ENCODE measurements at regions not wholly inside any gene's neighbourhood (a gene's known extent, or its start where the extent isn't known, plus 50 kb on each side); places are given as distances from the start of the nearest gene placed in this dataset.
"Not testable (repeated sequence)": the region's sequence is repeated elsewhere in the genome, so short reads cannot be mapped to it uniquely, and the experiment has no call there.

DNA sequence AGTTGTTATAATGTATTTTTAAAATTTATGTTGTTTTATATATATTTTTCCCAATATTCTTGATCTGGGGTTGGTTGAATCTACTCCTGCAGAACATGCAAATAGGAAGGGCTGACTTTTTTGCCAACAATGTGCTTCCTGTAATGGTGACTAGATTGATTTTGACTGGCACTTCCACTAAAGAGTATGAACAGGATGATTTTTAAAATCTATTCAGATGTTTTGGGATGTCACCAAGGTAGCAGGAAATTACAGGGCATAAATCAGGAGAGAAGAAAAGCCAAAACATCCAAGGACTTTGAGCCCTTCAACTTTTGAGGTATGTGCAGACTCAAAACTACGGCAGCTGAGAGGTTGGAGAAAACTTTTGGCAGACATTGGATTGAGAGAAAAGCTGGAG is 1047.6 kb downstream of the SLITRK5 start:
- H3K27me3 Mint-ChIP-seq: no peaks in the 10 kb centered on the region
- no peak overlapping the region for H3K4me3 Mint-ChIP-seq
- H3K9me3 ChIP-seq (ENCODE audit: control insufficient read depth, low read length, poor library complexity, severe bottlenecking): no peaks in the 10 kb centered on the region
- no peak for ATAC-seq
- DNase-seq: no peak
- H3K36me3 Mint-ChIP-seq (ENCODE audit: low read depth): no peaks in the 10 kb centered on the region
- no peaks in the 10 kb centered on the region for H3K4me1 Mint-ChIP-seq
- H3K27ac Mint-ChIP-seq: no peak overlapping the region

DNA sequence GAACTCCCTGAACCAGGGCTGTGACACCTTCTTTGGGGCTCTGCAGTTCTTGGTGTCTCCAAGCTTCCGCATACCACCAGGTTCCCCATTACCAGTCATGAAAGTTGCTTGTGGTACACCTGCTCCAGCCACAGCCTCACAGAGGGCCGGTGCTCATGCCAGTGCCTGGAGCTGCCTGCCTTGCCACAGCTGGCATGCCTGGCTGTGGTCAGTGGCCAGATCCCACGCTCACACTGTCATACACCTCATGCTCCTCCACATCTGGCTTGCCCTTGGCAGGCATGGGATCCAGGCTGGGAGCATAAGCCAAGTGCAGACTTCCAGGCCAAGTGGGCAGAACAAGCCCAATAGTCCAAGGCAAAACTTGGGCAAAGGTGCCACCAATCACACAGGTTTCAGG is 1054.9 kb downstream of the SLITRK5 start:
- Mint-ChIP-seq H3K36me3 (ENCODE audit: low read depth) (no peaks in the 10 kb centered on the region), H3K27me3 (no peaks in the 10 kb centered on the region), H3K4me1 (no peaks in the 10 kb centered on the region), H3K4me3 (no peak overlapping the region), H3K27ac (no peak overlapping the region)
- DNase-seq (no peak), ATAC-seq (no peak)
- no peaks in the 10 kb centered on the region for H3K9me3 ChIP-seq (ENCODE audit: control insufficient read depth, low read length, poor library complexity, severe bottlenecking)

DNA sequence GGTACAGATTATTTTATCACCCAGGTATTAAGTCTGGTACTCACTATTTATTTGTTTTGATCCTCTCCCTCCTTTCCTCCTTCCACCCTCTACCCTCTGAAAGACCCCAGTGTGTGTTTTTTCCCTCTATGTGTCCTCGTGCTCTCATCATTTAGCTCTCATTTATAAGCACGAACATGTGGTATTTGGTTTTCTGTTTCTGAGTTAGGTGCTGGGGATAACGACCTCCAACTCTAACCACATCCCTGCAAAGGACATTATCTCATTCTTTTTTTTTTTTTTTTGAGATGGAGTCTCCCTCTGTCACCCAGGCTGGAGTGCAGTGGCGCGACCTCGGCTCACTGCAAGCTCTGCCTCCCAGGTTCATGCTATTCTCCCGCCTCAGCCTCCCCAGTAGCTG is 1056.1 kb downstream of the SLITRK5 start:
- H3K9me3 ChIP-seq (ENCODE audit: control insufficient read depth, low read length, poor library complexity, severe bottlenecking); H3K4me1 Mint-ChIP-seq; H3K36me3 Mint-ChIP-seq (ENCODE audit: low read depth); ATAC-seq; H3K27ac Mint-ChIP-seq; H3K27me3 Mint-ChIP-seq; DNase-seq; H3K4me3 Mint-ChIP-seq: not testable (repeated sequence)

DNA sequence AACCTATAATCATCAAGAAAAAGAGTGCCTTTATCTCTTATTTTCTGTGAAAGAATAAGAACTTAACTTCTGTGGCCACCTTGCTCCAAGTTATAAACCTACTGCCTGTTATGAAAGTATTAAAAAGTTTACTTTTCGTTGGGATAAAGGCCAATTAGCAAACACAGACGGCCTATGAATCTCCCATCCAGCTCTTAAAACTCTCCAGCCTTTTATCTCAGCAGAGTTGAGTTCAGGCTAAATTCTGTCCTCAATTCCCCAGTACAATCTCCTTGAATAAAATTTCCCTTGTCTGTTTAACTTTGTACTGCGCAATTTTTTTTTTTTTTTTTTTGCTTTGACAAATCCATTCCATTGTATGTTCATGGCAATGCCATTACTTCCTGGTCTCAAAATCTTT is 1058.4 kb downstream of the SLITRK5 start:
- DNase-seq (no peak), ATAC-seq (no peak)
- no peak overlapping the region for H3K4me3 Mint-ChIP-seq
- H3K36me3 Mint-ChIP-seq (ENCODE audit: low read depth): no peaks in the 10 kb centered on the region
- no peaks in the 10 kb centered on the region for H3K27me3 Mint-ChIP-seq
- H3K4me1 Mint-ChIP-seq: no peaks in the 10 kb centered on the region
- no peaks in the 10 kb centered on the region for H3K9me3 ChIP-seq (ENCODE audit: control insufficient read depth, low read length, poor library complexity, severe bottlenecking)
- no peak overlapping the region for H3K27ac Mint-ChIP-seq

DNA sequence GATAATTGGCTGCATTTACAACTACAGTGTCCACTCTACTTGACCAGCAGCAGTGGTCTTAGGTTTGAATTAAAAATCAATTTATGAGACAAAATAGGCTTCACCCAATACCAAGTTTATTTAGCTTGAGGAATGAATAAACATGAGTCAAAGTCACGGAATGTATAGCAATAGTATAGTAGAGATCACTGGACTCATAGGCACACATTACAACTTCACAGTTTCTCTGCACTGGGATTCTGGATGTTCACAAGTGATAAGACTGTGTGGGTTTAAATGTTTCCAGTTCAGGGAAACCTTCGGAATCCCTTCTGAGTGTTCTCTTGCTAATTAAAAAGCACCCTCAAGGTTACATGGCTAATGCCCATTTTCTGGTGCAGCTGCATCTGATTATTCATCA is 1064.9 kb downstream of the SLITRK5 start:
- no peaks in the 10 kb centered on the region for H3K36me3 Mint-ChIP-seq (ENCODE audit: low read depth)
- no peaks in the 10 kb centered on the region for H3K9me3 ChIP-seq (ENCODE audit: control insufficient read depth, low read length, poor library complexity, severe bottlenecking)
- H3K4me1 Mint-ChIP-seq: no peaks in the 10 kb centered on the region
- no peaks in the 10 kb centered on the region for H3K27me3 Mint-ChIP-seq
- no peak for DNase-seq
- no peak overlapping the region for H3K27ac Mint-ChIP-seq
- no peak overlapping the region for H3K4me3 Mint-ChIP-seq
- ATAC-seq: no peak

DNA sequence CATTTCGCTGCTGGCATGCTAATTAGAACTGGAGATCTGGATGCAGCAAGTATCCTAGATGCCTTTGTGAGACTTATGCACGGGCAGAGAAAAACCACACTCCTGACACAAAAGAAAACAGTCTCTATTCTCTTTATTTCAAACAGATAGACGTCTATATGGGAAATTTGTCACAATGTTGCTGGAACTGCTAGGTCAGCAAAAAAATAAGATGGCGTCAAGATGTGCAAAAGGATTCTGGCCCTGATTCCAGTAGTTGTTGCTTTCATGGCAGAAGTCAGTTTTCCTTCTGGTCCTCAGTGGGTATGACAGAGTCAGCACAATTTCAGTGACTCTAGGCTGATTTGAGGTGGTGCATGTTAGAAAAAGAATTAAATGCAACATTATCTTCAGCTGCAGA is 1068.0 kb downstream of the SLITRK5 start:
- H3K36me3 Mint-ChIP-seq (ENCODE audit: low read depth): no peaks in the 10 kb centered on the region
- H3K9me3 ChIP-seq (ENCODE audit: control insufficient read depth, low read length, poor library complexity, severe bottlenecking): no peaks in the 10 kb centered on the region
- no peaks in the 10 kb centered on the region for H3K27me3 Mint-ChIP-seq
- H3K4me1 Mint-ChIP-seq: no peaks in the 10 kb centered on the region
- no peak overlapping the region for H3K27ac Mint-ChIP-seq
- no peak overlapping the region for H3K4me3 Mint-ChIP-seq
- ATAC-seq (no peak), DNase-seq (no peak)

- no peak for ATAC-seq
- Mint-ChIP-seq H3K4me3 (no peak overlapping the region), H3K27ac (no peak overlapping the region), H3K36me3 (ENCODE audit: low read depth) (no peaks in the 10 kb centered on the region), H3K27me3 (no peaks in the 10 kb centered on the region), H3K4me1 (no peaks in the 10 kb centered on the region)
- no peaks in the 10 kb centered on the region for H3K9me3 ChIP-seq (ENCODE audit: control insufficient read depth, low read length, poor library complexity, severe bottlenecking)
- DNase-seq: no peak
Observed at GRCh38 chr13:88744289-88744688, 1073.1 kb downstream of the SLITRK5 start.

- no peak overlapping the region for H3K27ac Mint-ChIP-seq
- no peaks in the 10 kb centered on the region for H3K4me1 Mint-ChIP-seq
- H3K4me3 Mint-ChIP-seq: no peak overlapping the region
- H3K9me3 ChIP-seq (ENCODE audit: control insufficient read depth, low read length, poor library complexity, severe bottlenecking): no peaks in the 10 kb centered on the region
- DNase-seq: no peak
- no peak for ATAC-seq
- no peaks in the 10 kb centered on the region for H3K36me3 Mint-ChIP-seq (ENCODE audit: low read depth)
- H3K27me3 Mint-ChIP-seq: no peaks in the 10 kb centered on the region
Observed at GRCh38 chr13:88745011-88745410, 1073.8 kb downstream of the SLITRK5 start.

- Mint-ChIP-seq H3K4me1 (no peaks in the 10 kb centered on the region), H3K27ac (no peak overlapping the region), H3K27me3 (no peaks in the 10 kb centered on the region), H3K36me3 (ENCODE audit: low read depth) (no peaks in the 10 kb centered on the region), H3K4me3 (no peak overlapping the region)
- H3K9me3 ChIP-seq (ENCODE audit: control insufficient read depth, low read length, poor library complexity, severe bottlenecking): no peaks in the 10 kb centered on the region
- ATAC-seq: no peak
- no peak for DNase-seq
Observed at GRCh38 chr13:88752041-88752440, 1080.9 kb downstream of the SLITRK5 start.

GRCh38 chr13:88754141-88754540 is 1083.0 kb downstream of the SLITRK5 start:
- Mint-ChIP-seq H3K4me3 (no peak overlapping the region), H3K4me1 (no peaks in the 10 kb centered on the region), H3K36me3 (ENCODE audit: low read depth) (no peaks in the 10 kb centered on the region), H3K27me3 (no peaks in the 10 kb centered on the region), H3K27ac (no peak overlapping the region)
- ATAC-seq: no peak
- DNase-seq: no peak
- no peaks in the 10 kb centered on the region for H3K9me3 ChIP-seq (ENCODE audit: control insufficient read depth, low read length, poor library complexity, severe bottlenecking)

- no peak for DNase-seq
- Mint-ChIP-seq H3K36me3 (ENCODE audit: low read depth) (no peaks in the 10 kb centered on the region), H3K27ac (no peak overlapping the region), H3K4me1 (no peaks in the 10 kb centered on the region), H3K27me3 (no peaks in the 10 kb centered on the region), H3K4me3 (no peak overlapping the region)
- no peaks in the 10 kb centered on the region for H3K9me3 ChIP-seq (ENCODE audit: control insufficient read depth, low read length, poor library complexity, severe bottlenecking)
- no peak for ATAC-seq
Observed at GRCh38 chr13:88761145-88761544, 1090.0 kb downstream of the SLITRK5 start.

- no peak for DNase-seq
- Mint-ChIP-seq H3K4me3 (no peak overlapping the region), H3K36me3 (ENCODE audit: low read depth) (no peaks in the 10 kb centered on the region), H3K27me3 (no peaks in the 10 kb centered on the region), H3K4me1 (no peaks in the 10 kb centered on the region), H3K27ac (no peak overlapping the region)
- H3K9me3 ChIP-seq (ENCODE audit: control insufficient read depth, low read length, poor library complexity, severe bottlenecking): no peaks in the 10 kb centered on the region
- no peak for ATAC-seq
Observed at GRCh38 chr13:88764103-88764502, 1092.9 kb downstream of the SLITRK5 start.

DNA sequence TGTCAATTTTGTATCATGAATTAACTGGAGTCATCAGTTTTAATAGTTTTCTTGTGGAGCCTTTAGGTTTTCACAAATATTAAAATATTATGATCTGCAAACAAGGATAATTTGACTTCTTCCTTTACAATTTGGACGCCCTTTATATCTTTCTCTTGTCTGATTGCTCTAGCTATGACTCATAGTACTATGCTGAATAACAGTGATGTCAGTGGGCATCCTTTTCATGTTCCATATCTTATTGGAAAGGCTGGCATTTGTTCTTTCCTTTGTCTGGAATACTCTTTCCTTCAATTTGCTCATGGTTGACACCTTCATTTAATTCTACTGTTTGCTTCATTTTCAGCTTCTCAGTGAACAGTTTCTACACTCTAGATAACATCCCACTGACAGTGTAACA is 1129.3 kb downstream of the SLITRK5 start:
- no peak overlapping the region for H3K27ac Mint-ChIP-seq
- H3K36me3 Mint-ChIP-seq (ENCODE audit: low read depth): no peaks in the 10 kb centered on the region
- DNase-seq (no peak), ATAC-seq (no peak)
- H3K27me3 Mint-ChIP-seq: no peaks in the 10 kb centered on the region
- H3K9me3 ChIP-seq (ENCODE audit: control insufficient read depth, low read length, poor library complexity, severe bottlenecking): peaks cover 3% of the 10 kb centered on the region
- H3K4me1 Mint-ChIP-seq: no peaks in the 10 kb centered on the region
- H3K4me3 Mint-ChIP-seq: no peak overlapping the region

GRCh38 chr13:88801361-88801760 is 1130.2 kb downstream of the SLITRK5 start:
- H3K4me1 Mint-ChIP-seq: no peaks in the 10 kb centered on the region
- DNase-seq (no peak), ATAC-seq (no peak)
- no peak overlapping the region for H3K4me3 Mint-ChIP-seq
- no peak overlapping the region for H3K27ac Mint-ChIP-seq
- no peaks in the 10 kb centered on the region for H3K27me3 Mint-ChIP-seq
- H3K36me3 Mint-ChIP-seq (ENCODE audit: low read depth): no peaks in the 10 kb centered on the region
- H3K9me3 ChIP-seq (ENCODE audit: control insufficient read depth, low read length, poor library complexity, severe bottlenecking): peaks cover 3% of the 10 kb centered on the region

- no peaks in the 10 kb centered on the region for H3K36me3 Mint-ChIP-seq (ENCODE audit: low read depth)
- H3K4me1 Mint-ChIP-seq: no peaks in the 10 kb centered on the region
- no peak overlapping the region for H3K27ac Mint-ChIP-seq
- no peak for ATAC-seq
- H3K9me3 ChIP-seq (ENCODE audit: control insufficient read depth, low read length, poor library complexity, severe bottlenecking): peaks cover 3% of the 10 kb centered on the region
- no peaks in the 10 kb centered on the region for H3K27me3 Mint-ChIP-seq
- DNase-seq: no peak
- H3K4me3 Mint-ChIP-seq: no peak overlapping the region
Observed at GRCh38 chr13:88802886-88803285, 1131.7 kb downstream of the SLITRK5 start.

All from T-helper 17 cell (primary cell).